Endothelial cell of umbilical vein (primary cell): ENCODE measurements at regions not wholly inside any gene's neighbourhood (a gene's known extent, or its start where the extent isn't known, plus 50 kb on each side); places are given as distances from the start of the nearest gene placed in this dataset.

Experiments
- BruUV-seq: library from RNA; stranded (reverse); fragments of 400-500 nt; replicated peaks from 2 replicates; lab custom pipeline; 2021; lab: Mats Ljungman, UMichigan
- CTCF ChIA-PET: fragments of 300-600, 350-600 bp; sonication (Branson Sonifier 250); formaldehyde crosslinking; loops from one replicate; lab custom pipeline; 2021; ENCODE audit warnings: antibody characterized with exemption, inconsistent platforms; lab: Charles Lee
- POLR2A ChIA-PET: fragments of 300-600, 350-600 bp; sonication (Branson Sonifier 250); formaldehyde crosslinking; loops from one replicate; lab custom pipeline; 2021; ENCODE audit warnings: antibody characterized with exemption, inconsistent platforms; lab: Charles Lee
- DNase-seq: peaks from one replicate; pipeline ENCODE4 v3.0.0-alpha.2; 2011; ENCODE audit warnings: low read depth, low spot score
- FAIRE-seq: peaks from 2 replicates; lab custom pipeline; 2011; peaks lifted over from hg19 to GRCh38; lab: Jason Lieb, UNC
- H2AFZ ChIP-seq: 2 replicates; pipeline ENCODE4 v1.6.0; 2012; ENCODE audit warnings: low read depth, low read length, control low read depth, inconsistent platforms
- H3K27ac ChIP-seq: 2 replicates; pipeline ENCODE4 v1.5.1; 2011; ENCODE audit warnings: low read depth, mild to moderate bottlenecking, control low read depth, low read length, moderate library complexity; ENCODE audit not compliant: insufficient read depth
- H3K27me3 ChIP-seq, 2 experiments: 2 replicates each; pipeline versions ENCODE4 v1.6.0 to v1.6.1; 2011; ENCODE audit warnings: low read length in 2 of 2, mixed read lengths in 1 of 2; ENCODE audit not compliant: control insufficient read depth in 2 of 2, insufficient read depth in 2 of 2
- H3K36me3 ChIP-seq, 2 experiments: 2 replicates in 1 of 2; 3 replicates in 1 of 2; pipeline ENCODE4 v1.5.1; 2011; ENCODE audit warnings: low read length in 2 of 2, mild to moderate bottlenecking in 1 of 2, moderate library complexity in 1 of 2; ENCODE audit not compliant: control insufficient read depth in 2 of 2, insufficient read depth in 2 of 2; ENCODE audit errors: extremely low read depth in 1 of 2
- H3K4me1 ChIP-seq: 3 replicates; pipeline ENCODE4 v1.5.1; 2011; ENCODE audit warnings: mild to moderate bottlenecking, low read length; ENCODE audit not compliant: control insufficient read depth, insufficient read depth; ENCODE audit errors: extremely low read depth
- H3K4me2 ChIP-seq: 2 replicates; pipeline ENCODE4 v1.6.1; 2011; ENCODE audit warnings: low read length, control low read depth, mixed read lengths; ENCODE audit not compliant: insufficient read depth
- H3K4me3 ChIP-seq, 3 experiments: fragments of 200-600 bp in 1 of 3; sonication (generic), shearing (Covaris generic) in 1 of 3; replicated peaks in 1 of 3; 2 replicates each; pipeline ENCODE4 v1.5.1; 2011 to 2016; ENCODE audit warnings: control low read depth in 3 of 3, low read length in 3 of 3, mild to moderate bottlenecking in 2 of 3, inconsistent platforms in 1 of 3, low read depth in 1 of 3, moderate library complexity in 1 of 3; ENCODE audit not compliant: insufficient read depth in 1 of 3
- H3K79me2 ChIP-seq: 2 replicates; pipeline ENCODE4 v1.6.0; 2012; ENCODE audit warnings: low read length, inconsistent platforms; ENCODE audit not compliant: control insufficient read depth, insufficient read depth
- H3K9ac ChIP-seq: replicated peaks from 2 replicates; pipeline ENCODE3; 2011; ENCODE audit warnings: low read length, control low read depth; ENCODE audit not compliant: insufficient read depth; ENCODE audit errors: extremely low read depth
- H3K9me1 ChIP-seq: replicated peaks from 3 replicates; pipeline ENCODE4 v1.6.0; 2011; ENCODE audit warnings: mild to moderate bottlenecking, low read length; ENCODE audit not compliant: control insufficient read depth, insufficient read depth; ENCODE audit errors: extremely low read depth
- H3K9me3 ChIP-seq: replicated peaks from 2 replicates; pipeline ENCODE4 v1.5.1; 2012; ENCODE audit warnings: low read length, inconsistent platforms; ENCODE audit not compliant: control insufficient read depth, insufficient read depth
- H4K20me1 ChIP-seq: replicated peaks from 2 replicates; pipeline ENCODE3; 2011; ENCODE audit warnings: mild to moderate bottlenecking, low read length; ENCODE audit not compliant: control insufficient read depth, insufficient read depth; ENCODE audit errors: extremely low read depth
- EZH2 ChIP-seq: IDR thresholded peaks from 2 replicates; pipeline ENCODE4 v1.6.1; 2012; ENCODE audit warnings: borderline replicate concordance, low read depth, mild to moderate bottlenecking, moderate library complexity, low read length, inconsistent platforms; ENCODE audit not compliant: severe bottlenecking
- FOS ChIP-seq: IDR thresholded peaks from 2 replicates; pipeline ENCODE4 v1.6.1; 2011; ENCODE audit warnings: mild to moderate bottlenecking, low read length, moderate library complexity, borderline replicate concordance; ENCODE audit not compliant: insufficient read depth
- GATA2 ChIP-seq: IDR thresholded peaks from 2 replicates; pipeline ENCODE4 v1.7.0; 2011; ENCODE audit warnings: low read depth, mild to moderate bottlenecking, moderate library complexity, mixed read lengths, low read length; ENCODE audit not compliant: insufficient read length, insufficient read depth
- JUN ChIP-seq: IDR thresholded peaks from 2 replicates; pipeline ENCODE4 v1.6.1; 2011; ENCODE audit warnings: borderline replicate concordance, low read depth; ENCODE audit not compliant: insufficient read length, insufficient read depth
- MYC ChIP-seq: IDR thresholded peaks from one replicate; pipeline ENCODE4 v1.6.1; 2011; ENCODE audit warnings: mild to moderate bottlenecking, low read depth, low read length
- POLR2A ChIP-seq: IDR thresholded peaks from 2 replicates; pipeline ENCODE4 v1.6.1; 2012; ENCODE audit warnings: low read depth, mild to moderate bottlenecking, control low read depth, low read length
- POLR2AphosphoS5 ChIP-seq: IDR thresholded peaks from 2 replicates; pipeline ENCODE4 v1.6.1; 2012; ENCODE audit warnings: low read depth, mild to moderate bottlenecking, control low read depth, low read length, moderate library complexity; ENCODE audit not compliant: insufficient read depth
- dilution Hi-C: fragments of 300-500 bp; cut with MboI; formaldehyde crosslinking; loops from one replicate; pipeline ENCODE4 v1.15.0; 2019; ENCODE audit warnings: low sequenced_read_pairs; ENCODE audit not compliant: extremely low pct_ligation_motif_present
- intact Hi-C: fragments of 100-400 bp; cut with micrococcal nuclease; formaldehyde crosslinking; loops from one replicate; pipeline ENCODE4 v1.10.0; 2022
- TF ChIP-seq, protein P1 (sequence below), 2 donors: IDR thresholded peaks; 1 replicate in 1 of 2; 2 replicates in 1 of 2; pipeline ENCODE4 v1.5.1; 2011; ENCODE audit warnings: low read length in 2 of 2, mild to moderate bottlenecking in 2 of 2, moderate library complexity in 2 of 2, control low read depth in 1 of 2, inconsistent platforms in 1 of 2, low read depth in 1 of 2; ENCODE audit not compliant: insufficient read depth in 1 of 2; ENCODE audit errors: extremely low read depth in 1 of 2
- TF ChIP-seq, protein P2 (sequence below): IDR thresholded peaks from 2 replicates; pipeline ENCODE4 v1.6.1; 2011; ENCODE audit not compliant: insufficient read depth, insufficient read length

DNA sequence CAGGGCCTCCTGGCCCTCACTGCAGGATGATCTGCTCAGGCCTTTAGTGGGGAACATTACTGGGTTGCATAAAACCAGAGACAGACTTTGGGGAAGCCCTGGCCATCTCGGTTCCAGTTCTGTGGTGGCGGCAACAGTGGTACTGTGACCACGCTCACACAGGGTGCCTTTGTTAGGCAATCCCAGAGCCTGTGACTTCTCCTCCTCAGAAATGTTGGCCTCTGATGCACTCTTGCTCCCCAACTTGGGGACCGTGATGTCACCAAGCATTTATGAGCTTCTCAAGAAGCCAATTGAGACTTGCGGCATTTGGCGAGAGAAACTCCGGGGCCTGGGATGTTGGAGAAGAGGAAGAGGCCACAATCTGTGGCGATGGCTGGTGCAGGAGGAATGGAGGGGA is 80.9 kb upstream of the PKDCC start:
- dilution Hi-C loops (no loop called here), intact Hi-C loops (loop anchor here (1.0 to 5.0 kb wide), 3 partner anchors 14 to 120 kb away; no protein-coding TSS in a partner anchor)
- BruUV-seq, result no TSS peak
- no peak overlapping the region for H3K27ac ChIP-seq
- no peaks in the 10 kb centered on the region for H3K79me2 ChIP-seq
- no peaks in the 10 kb centered on the region for H4K20me1 ChIP-seq
- H3K9me3 ChIP-seq, result no peaks in the 10 kb centered on the region
- CTCF ChIA-PET, result interaction anchor here (0.9 to 1.8 kb wide), 6 partner anchors 12 to 99 kb away, joined by 3 to 8 read pairs (median 4); no protein-coding TSS in a partner anchor
- no peak overlapping the region for H3K9ac ChIP-seq
- H3K4me1 ChIP-seq, result peaks cover 24% of the 10 kb centered on the region
- POLR2A ChIA-PET, result interaction anchor here (1.2 kb wide), 1 partner anchor 81 kb away, joined by 4 read pairs; the partner anchor contains the start of gene PKDCC
- H3K9me1 ChIP-seq, result no peaks in the 10 kb centered on the region
- no peak for DNase-seq
- no peaks in the 10 kb centered on the region for H3K27me3 ChIP-seq
- H3K4me2 ChIP-seq, result no peak overlapping the region
- H2AFZ ChIP-seq, result no peak overlapping the region
- no peak overlapping the region for H3K4me3 ChIP-seq
- H3K36me3 ChIP-seq, result no peaks in the 10 kb centered on the region
- no peak for FAIRE-seq
- TF ChIP-seq MYC (no peak), EZH2 (no peak), FOS (no peak), POLR2A (no peak), JUN (no peak), POLR2AphosphoS5 (no peak), GATA2 (no peak)
- TF ChIP-seq, protein P1, sequence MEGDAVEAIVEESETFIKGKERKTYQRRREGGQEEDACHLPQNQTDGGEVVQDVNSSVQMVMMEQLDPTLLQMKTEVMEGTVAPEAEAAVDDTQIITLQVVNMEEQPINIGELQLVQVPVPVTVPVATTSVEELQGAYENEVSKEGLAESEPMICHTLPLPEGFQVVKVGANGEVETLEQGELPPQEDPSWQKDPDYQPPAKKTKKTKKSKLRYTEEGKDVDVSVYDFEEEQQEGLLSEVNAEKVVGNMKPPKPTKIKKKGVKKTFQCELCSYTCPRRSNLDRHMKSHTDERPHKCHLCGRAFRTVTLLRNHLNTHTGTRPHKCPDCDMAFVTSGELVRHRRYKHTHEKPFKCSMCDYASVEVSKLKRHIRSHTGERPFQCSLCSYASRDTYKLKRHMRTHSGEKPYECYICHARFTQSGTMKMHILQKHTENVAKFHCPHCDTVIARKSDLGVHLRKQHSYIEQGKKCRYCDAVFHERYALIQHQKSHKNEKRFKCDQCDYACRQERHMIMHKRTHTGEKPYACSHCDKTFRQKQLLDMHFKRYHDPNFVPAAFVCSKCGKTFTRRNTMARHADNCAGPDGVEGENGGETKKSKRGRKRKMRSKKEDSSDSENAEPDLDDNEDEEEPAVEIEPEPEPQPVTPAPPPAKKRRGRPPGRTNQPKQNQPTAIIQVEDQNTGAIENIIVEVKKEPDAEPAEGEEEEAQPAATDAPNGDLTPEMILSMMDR (IDR thresholded peaks at IDR 0.05; ENCODE audit: extremely low read depth in 1 of 2, insufficient read depth in 1 of 2, low read depth in 1 of 2, low read length in 2 of 2), result no peak
- TF ChIP-seq, protein P2, sequence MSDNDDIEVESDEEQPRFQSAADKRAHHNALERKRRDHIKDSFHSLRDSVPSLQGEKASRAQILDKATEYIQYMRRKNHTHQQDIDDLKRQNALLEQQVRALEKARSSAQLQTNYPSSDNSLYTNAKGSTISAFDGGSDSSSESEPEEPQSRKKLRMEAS, result no peak
